GM21423 (cell line): ENCODE measurements at regions not wholly inside any gene's neighbourhood (a gene's known extent, or its start where the extent isn't known, plus 50 kb on each side); places are given as distances from the start of the nearest gene placed in this dataset.

Experiments used
- ATAC-seq: cut with Tn5 transposase; IDR thresholded peaks from one replicate; pipeline ENCODE4 v1.9.1; 2021; ENCODE audit warnings: mild to moderate bottlenecking, moderate library complexity; ENCODE audit not compliant: unreplicated experiment

DNA sequence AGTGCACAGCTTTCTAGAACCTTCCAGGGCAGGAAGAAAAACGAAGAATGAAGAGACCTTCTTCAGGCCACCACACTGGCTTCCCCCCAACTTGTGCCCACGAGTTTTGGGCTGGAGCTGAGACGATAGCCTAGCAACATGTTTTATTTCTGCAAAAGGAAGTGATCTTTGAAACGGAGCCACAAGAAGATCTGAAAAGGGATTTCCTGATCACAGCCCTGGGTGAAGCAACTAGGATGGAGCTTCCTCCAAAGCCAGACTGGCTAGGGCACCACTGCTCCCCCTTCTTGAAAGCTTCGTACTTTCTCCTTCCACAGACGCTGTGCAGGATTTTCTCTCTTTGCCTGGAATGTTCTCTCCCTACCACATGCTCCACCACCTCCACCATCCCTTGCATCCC, 418.3 kb downstream of the MED13L start:
- no peak for ATAC-seq

GRCh38 chr12:115857923-115858322, 419.6 kb downstream of the MED13L start:
- ATAC-seq: no peak

- ATAC-seq: no peak
Observed at GRCh38 chr12:115857160-115857920, 420.2 kb downstream of the MED13L start.

- ATAC-seq: no peak
Observed at GRCh38 chr12:115852054-115852453, 425.4 kb downstream of the MED13L start.

GRCh38 chr12:115850957-115851356, 426.5 kb downstream of the MED13L start:
- no peak for ATAC-seq

GRCh38 chr12:115849262-115849943, 428.1 kb downstream of the MED13L start:
- no peak for ATAC-seq

DNA sequence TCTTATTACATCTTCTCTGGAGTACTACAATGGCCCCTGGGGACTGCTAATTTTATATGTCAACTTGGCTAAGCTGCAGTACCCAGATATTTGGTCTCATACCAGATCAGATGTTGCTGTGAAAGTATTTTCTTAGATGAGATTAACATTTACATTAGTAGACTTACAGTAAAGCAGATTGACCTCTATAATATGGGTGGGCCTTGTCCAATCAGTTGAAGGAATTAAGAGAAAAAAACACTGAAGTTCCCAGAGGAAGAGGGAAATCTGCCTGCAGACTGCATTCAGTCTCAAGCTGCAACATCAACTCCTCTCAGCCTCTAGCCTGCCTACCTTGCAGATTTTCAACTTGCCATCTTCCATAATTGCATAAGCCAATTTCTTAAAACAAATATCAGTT, 430.1 kb downstream of the MED13L start:
- no peak for ATAC-seq

GRCh38 chr12:115846516-115846915, 431.0 kb downstream of the MED13L start:
- no peak for ATAC-seq

DNA sequence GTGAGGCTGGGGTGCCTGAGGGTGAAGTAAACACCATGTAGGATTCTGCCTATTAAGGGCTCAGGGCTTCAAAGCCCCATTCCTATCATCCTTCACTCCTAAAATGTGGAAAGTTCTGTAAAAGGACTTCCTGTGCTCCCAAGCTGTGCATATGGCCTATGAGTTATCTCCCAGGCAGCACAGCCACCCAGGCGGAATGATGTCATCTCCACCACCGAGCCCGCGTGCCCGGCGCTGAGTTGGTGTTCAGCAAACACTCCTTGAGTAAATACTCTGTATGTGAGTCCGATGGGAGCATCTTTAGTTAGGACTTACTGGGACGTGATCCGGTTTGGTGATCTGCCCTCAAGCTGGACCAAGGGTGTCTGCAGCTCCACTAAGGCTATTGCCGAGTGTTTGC, 437.3 kb downstream of the MED13L start:
- ATAC-seq: no peak

DNA sequence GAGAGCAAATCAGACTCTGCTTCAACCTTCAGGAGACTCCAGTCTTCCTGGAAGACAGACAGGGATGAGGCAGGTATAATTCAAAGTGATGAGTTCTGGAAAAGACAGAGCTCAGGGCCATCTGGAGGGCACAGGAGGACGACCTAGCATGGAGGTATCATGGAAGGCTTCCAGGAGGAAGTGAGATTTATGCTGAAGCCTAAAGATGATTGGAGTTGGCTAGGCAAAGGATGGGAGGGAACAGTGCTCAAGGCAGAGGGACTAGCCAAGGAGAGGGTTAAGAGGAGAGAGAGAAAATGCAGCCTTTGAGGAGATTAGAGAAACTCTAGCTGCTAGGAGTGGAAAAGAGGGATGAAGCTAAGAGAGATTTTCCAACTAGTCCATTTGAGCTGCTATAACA, 438.5 kb downstream of the MED13L start:
- ATAC-seq: no peak

DNA sequence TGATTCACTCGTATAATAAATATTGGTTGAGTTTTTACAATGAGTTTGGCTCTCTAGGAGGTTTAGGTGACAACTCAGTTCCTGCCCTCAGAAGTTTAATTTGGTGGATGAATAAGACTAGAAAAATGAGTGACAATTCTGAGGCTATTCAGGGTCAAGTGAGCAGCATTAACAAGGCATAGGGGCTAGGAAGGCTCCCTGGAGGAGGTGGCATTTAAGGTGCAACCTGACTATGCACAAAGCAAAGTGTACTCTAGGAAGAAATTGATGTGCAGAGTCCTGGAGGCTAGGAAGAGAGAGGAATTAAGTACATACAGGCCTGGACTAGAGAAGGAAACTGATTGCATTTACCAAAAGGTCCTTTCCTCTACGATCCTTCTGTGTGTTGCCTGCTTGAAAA, 440.3 kb downstream of the MED13L start:
- ATAC-seq: no peak

- no peak for ATAC-seq
Observed at GRCh38 chr12:115835445-115835844, 442.0 kb downstream of the MED13L start.

- no peak for ATAC-seq
Observed at GRCh38 chr12:115833704-115834103, 443.8 kb downstream of the MED13L start.

DNA sequence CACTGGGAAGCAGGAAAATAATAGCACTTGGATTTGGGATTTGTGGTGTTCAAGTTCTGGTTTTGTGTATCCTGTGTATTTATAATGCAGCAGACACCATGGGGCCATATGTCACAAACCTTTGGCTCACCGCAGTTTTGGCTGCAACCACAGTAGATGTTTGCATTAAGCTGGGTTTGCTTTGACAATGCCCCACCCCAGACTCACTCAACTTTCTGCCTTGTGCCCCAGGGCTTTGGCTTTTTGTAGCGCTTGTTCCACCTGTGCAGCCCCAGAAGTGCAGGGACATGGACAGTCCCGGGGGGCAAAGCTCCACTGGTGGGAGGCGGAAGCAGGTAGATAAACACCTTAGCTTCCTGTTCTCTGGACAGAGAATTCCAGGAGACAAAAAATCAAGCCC, 446.9 kb downstream of the MED13L start:
- no peak for ATAC-seq

DNA sequence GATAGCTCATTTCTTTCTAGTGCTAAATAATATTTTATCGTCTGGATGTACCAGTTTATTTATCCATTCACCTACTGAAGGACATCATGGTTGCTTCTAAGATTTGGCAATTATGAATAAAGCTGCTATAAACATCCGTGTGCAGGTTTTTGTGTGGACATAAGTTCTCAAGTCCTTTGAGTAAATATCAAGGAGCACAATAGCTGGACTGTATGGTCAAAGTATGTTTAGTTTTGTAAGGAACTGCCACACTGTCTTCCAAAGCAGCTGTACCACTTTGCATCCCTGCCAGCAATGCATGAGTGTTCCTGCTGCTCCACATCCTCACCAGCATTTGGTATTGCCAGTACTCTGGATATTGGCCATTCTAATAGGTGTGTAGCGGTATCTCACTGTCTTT, 447.4 kb downstream of the MED13L start:
- ATAC-seq: no peak

GRCh38 chr12:115828168-115828567, 449.3 kb downstream of the MED13L start:
- ATAC-seq: no peak

GRCh38 chr12:115824936-115825602, 452.4 kb downstream of the MED13L start:
- no peak for ATAC-seq

DNA sequence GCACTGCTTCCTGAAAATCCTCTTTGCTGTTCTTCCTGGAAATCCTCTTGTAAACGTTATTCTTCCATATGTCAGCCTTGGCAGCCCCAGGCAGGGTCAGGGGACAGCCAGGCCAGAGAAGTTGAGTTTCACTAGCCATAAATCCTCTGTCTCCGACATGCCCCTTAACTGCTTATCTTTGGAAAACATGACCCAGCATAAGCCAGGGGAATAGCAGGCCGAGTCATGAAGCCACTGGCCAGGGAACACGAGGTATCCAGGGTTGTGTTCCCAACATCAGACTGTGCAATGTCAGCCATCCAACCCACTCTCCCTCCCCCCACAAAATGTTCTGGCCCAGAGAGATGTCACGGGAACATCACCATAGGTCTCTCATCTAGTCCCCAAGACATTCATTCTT, 453.9 kb downstream of the MED13L start:
- no peak for ATAC-seq

DNA sequence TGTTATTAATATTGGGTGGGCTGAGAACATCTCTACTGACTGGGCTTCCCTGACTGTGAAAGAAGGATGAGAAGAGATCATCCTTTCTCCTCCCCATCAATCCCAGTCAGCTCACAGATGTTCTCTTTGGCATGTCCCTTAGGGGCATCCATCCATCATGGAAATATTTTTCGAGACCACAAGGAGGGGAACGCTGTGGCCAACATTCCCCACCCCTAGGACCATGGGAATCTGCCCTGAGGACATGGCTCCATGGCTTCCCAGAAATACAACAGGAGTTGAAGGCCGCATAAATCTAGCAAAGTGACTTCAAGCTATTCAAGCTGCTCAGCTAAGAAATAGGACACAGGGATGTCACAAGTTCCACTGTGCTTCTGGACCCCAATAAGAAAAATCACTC, 456.8 kb downstream of the MED13L start:
- ATAC-seq: no peak

- no peak for ATAC-seq
Observed at GRCh38 chr12:115818973-115819372, 458.5 kb downstream of the MED13L start.

DNA sequence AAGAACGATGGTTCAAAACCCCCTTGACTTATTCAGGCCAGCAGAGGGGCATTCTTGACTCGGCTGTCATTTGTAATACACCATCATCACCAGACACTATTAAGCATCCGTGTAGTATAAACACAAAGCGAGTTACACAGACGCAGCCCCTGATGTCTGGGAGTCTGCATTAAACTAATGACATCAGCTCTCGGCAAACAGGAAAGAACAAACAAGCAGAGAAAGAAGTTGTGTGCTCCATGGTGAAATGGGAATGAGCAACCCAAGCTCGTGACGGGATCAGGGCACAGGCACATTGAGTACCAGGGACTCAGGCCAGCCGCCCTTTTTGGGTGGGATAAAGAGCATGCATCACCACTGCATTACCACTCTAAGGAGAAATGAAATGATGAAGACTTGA, 460.1 kb downstream of the MED13L start:
- no peak for ATAC-seq

DNA sequence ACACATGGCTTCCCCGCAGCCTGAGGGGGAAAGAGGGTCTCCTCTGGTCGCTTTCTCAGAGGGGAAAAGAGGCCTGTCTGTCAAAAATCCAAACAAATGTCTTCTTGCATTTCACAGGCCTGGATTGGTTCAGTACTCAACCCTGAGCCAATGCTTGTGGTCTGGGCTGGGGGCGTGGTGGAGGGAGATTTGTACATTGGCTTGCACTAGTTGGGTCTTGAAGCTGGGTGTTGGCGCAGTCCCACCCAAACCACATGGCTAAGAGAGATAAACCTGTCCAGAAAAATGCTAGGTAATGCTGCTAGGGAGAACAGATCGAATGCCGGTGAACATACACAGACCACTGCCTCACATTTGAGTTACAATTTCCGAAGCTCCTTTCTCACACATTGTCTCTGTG, 461.6 kb downstream of the MED13L start:
- no peak for ATAC-seq
